Mammary epithelial cell (primary cell): ENCODE measurements at regions not wholly inside any gene's neighbourhood (a gene's known extent, or its start where the extent isn't known, plus 50 kb on each side); places are given as distances from the start of the nearest gene placed in this dataset.

Experiments used
- CTCF ChIP-seq, 2 donors: IDR thresholded peaks in 1 of 2; conservative IDR thresholded peaks in 1 of 2; 2 replicates each; pipeline ENCODE4 v1.5.1; 2011 to 2012; ENCODE audit warnings: inconsistent platforms in 2 of 2, low read length in 2 of 2, mild to moderate bottlenecking in 2 of 2, control low read depth in 1 of 2, low read depth in 1 of 2; ENCODE audit not compliant: insufficient read depth in 1 of 2; ENCODE audit errors: extremely low read depth in 1 of 2
- EZH2 ChIP-seq: IDR thresholded peaks from 2 replicates; pipeline ENCODE4 v1.6.1; 2012; ENCODE audit warnings: low read length, inconsistent platforms, borderline replicate concordance

DNA sequence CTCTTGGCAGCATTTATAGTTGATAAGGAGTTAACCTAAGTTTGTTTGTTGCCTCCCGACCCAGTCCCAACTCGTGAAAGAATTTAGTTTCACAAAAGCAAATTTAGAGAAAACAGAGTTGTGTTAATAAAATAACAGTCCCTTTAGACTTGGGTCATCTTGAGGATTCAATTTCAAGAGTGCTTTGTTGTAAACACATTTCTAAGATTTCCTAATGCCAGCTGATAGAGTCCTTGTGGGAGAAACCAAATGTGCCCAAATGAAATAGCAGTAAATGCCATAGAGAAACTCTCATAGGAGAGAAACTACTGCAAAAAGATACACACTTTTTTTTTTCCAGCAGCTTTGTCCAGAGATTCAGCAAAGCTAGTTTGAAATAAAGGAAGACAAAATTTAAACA, 211.3 kb upstream of the BMPER start:
- no peak for TF ChIP-seq CTCF (conservative IDR thresholded peaks at IDR 0.05 in 1 of 2, IDR thresholded peaks at IDR 0.05 in 1 of 2; ENCODE audit: extremely low read depth in 1 of 2, insufficient read depth in 1 of 2, low read depth in 1 of 2, low read length in 2 of 2)
- no peak for TF ChIP-seq EZH2
